Right lobe of liver (tissue), 6 donors: ENCODE measurements at regions not wholly inside any gene's neighbourhood (a gene's known extent, or its start where the extent isn't known, plus 50 kb on each side); places are given as distances from the start of the nearest gene placed in this dataset.

Experiments
- ATAC-seq, 4 donors: fragments of 200-7000 bp; cut with Tn5 transposase; one replicate each; pipeline ENCODE4 v1.9.1; 2020; ENCODE audit warnings: mild to moderate bottlenecking in 4 of 4, moderate library complexity in 4 of 4
- DNase-seq, 3 donors: peaks; one replicate each; pipeline ENCODE4 v3.0.0-alpha.2; 2020
- H3K27ac ChIP-seq, 3 donors: fragments of 200-600 bp; one replicate each; pipeline ENCODE4 v1.8.0; 2022
- H3K27me3 ChIP-seq, 2 donors: fragments of 200-600 bp; one replicate each; pipeline ENCODE4 v1.8.0; 2022
- H3K36me3 ChIP-seq, 4 donors: fragments of 200-600 bp; sonication (generic) in 1 of 4; one replicate each; pipeline versions ENCODE4 v1.5.1 to v1.8.0; 2017 to 2022; ENCODE audit warnings: control low read depth in 1 of 4
- H3K4me1 ChIP-seq, 4 donors: fragments of 200-600 bp; sonication (generic) in 1 of 4; one replicate each; pipeline versions ENCODE4 v1.5.1 to v1.8.0; 2017 to 2022; ENCODE audit warnings: control low read depth in 1 of 4
- H3K4me3 ChIP-seq, 3 donors: fragments of 200-600 bp; one replicate each; pipeline ENCODE4 v1.8.0; 2022
- H3K9me3 ChIP-seq, 4 donors: fragments of 200-600 bp; sonication (generic) in 1 of 4; one replicate each; pipeline versions ENCODE4 v1.5.1 to v1.8.0; 2017 to 2022; ENCODE audit warnings: control low read depth in 1 of 4
- CTCF ChIP-seq, 4 donors: fragments of 200-600 bp in 3 of 4; fragments of 450-650 bp in 1 of 4; IDR thresholded peaks; one replicate each; pipeline versions ENCODE4 v1.5.1 to v1.8.0; 2016 to 2022; ENCODE audit warnings: antibody characterized with exemption in 4 of 4, mild to moderate bottlenecking in 2 of 4
- POLR2A ChIP-seq: fragments of 450-650 bp; IDR thresholded peaks from one replicate; pipeline ENCODE4 v1.6.1; 2017; ENCODE audit warnings: antibody characterized with exemption, mild to moderate bottlenecking
- WGBS: methylation state at CpG from one replicate; pipeline ENCODE4 v1.1.6; 2018; ENCODE audit warnings: low coverage, low lambda C conversion rate; ENCODE audit not compliant: insufficient coverage; ENCODE audit errors: missing lambda C conversion rate; 5-methylcytosine and 5-hydroxymethylcytosine counted together
- intact Hi-C, 2 donors: fragments of 100-400 bp; cut with DNase I; formaldehyde crosslinking; loops; one replicate each; pipeline versions ENCODE4 v1.11.2 to v1.14.1; 2022
- donor health status: DM: no; HTN: yes; CAD: no.
- donor health status: DM: no; HTN: no; CAD: no.
- donor health status: DM: no; HTN: no; CAD: no.
- donor health status: DM: no; HTN: yes; CAD: no.
- donor health status: DM: no; HTN: yes; CAD: no.

GRCh38 chr13:44874886-44875630 is 114.2 kb downstream of the NUFIP1 start:
- H3K4me3 ChIP-seq, result no peak overlapping the region
- no peak overlapping the region for H3K27ac ChIP-seq
- TF ChIP-seq POLR2A (no peak), CTCF (IDR thresholded peaks at IDR 0.05) (no peak)
- no peaks in the 10 kb centered on the region for H3K27me3 ChIP-seq
- intact Hi-C loops, result no loop called here
- H3K4me1 ChIP-seq, result peaks cover 0 to 4% (median 0%) of the 10 kb centered on the region in 4 donors
- 52% methylated on average over 4 of the region's 8 CpGs for WGBS
- ATAC-seq (no peak), DNase-seq (no peak)
- no peaks in the 10 kb centered on the region for H3K9me3 ChIP-seq
- no peaks in the 10 kb centered on the region for H3K36me3 ChIP-seq

- no peak for DNase-seq
- no peak overlapping the region for H3K4me3 ChIP-seq
- no peak overlapping the region for H3K27ac ChIP-seq
- no peaks in the 10 kb centered on the region for H3K9me3 ChIP-seq
- no peak for ATAC-seq
- no peaks in the 10 kb centered on the region for H3K36me3 ChIP-seq
- intact Hi-C loops, result no loop called here
- no peak for TF ChIP-seq POLR2A
- TF ChIP-seq CTCF (IDR thresholded peaks at IDR 0.05), result no peak
- no peaks in the 10 kb centered on the region for H3K27me3 ChIP-seq
- peaks cover 0 to 4% (median 0%) of the 10 kb centered on the region in 4 donors for H3K4me1 ChIP-seq
- 90% methylated on average over 7 of the region's 8 CpGs for WGBS
These were observed 115.1 kb downstream of the NUFIP1 start for GRCh38 chr13:44874176-44874575.

- ATAC-seq (peak in 3 of 4 donors; percentile 18 to 80 (median 39)), DNase-seq (no peak)
- TF ChIP-seq POLR2A, result no peak
- no peak for TF ChIP-seq CTCF (IDR thresholded peaks at IDR 0.05)
- Histone ChIP-seq H3K27ac (no peak overlapping the region), H3K36me3 (no peaks in the 10 kb centered on the region), H3K27me3 (no peaks in the 10 kb centered on the region), H3K4me1 (peaks cover 0 to 4% (median 0%) of the 10 kb centered on the region in 4 donors), H3K9me3 (no peaks in the 10 kb centered on the region), H3K4me3 (no peak overlapping the region)
- WGBS, result 19% methylated on average over 8 of the region's 8 CpGs
- intact Hi-C loops, result no loop called here
These were observed 115.8 kb downstream of the NUFIP1 start for GRCh38 chr13:44873461-44873860.

GRCh38 chr13:44872751-44873150 is 116.5 kb downstream of the NUFIP1 start:
- no peaks in the 10 kb centered on the region for H3K9me3 ChIP-seq
- intact Hi-C loops, result no loop called here
- H3K4me3 ChIP-seq, result no peak overlapping the region
- H3K4me1 ChIP-seq, result peaks cover 0 to 4% (median 0%) of the 10 kb centered on the region in 4 donors
- H3K36me3 ChIP-seq, result no peaks in the 10 kb centered on the region
- DNase-seq, result no peak
- ATAC-seq, result no peak
- H3K27ac ChIP-seq, result no peak overlapping the region
- TF ChIP-seq CTCF (IDR thresholded peaks at IDR 0.05) (no peak), POLR2A (no peak)
- no peaks in the 10 kb centered on the region for H3K27me3 ChIP-seq
- 61% methylated on average over 7 of the region's 13 CpGs for WGBS
